GM19452 (cell line): ENCODE measurements at regions not wholly inside any gene's neighbourhood (a gene's known extent, or its start where the extent isn't known, plus 50 kb on each side); places are given as distances from the start of the nearest gene placed in this dataset.
"Not testable (repeated sequence)": the region's sequence is repeated elsewhere in the genome, so short reads cannot be mapped to it uniquely, and the experiment has no call there.

ENCODE experiments used
- ATAC-seq: cut with Tn5 transposase; IDR thresholded peaks from one replicate; pipeline ENCODE4 v1.9.1; 2021; ENCODE audit not compliant: unreplicated experiment

DNA sequence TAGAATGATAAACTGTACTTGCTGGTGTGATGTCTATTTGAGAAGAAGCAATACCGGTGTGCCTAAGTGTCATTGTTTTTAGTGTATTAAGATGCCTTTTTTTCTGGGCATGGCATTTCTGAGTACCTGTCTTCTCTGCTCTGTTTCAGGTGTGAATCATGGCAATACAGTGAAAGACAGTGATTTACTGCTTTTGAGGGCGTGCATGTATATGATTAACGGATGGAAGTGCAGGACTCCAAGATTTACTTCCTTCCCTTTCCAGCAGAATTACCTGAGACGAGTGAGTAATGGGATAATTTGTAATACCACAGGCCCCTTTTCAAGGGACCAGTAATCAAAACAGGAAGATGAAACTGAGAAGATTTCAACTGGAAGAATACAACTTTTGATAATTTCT is 315.8 kb downstream of the SOX4 start:
- no peak for ATAC-seq

DNA sequence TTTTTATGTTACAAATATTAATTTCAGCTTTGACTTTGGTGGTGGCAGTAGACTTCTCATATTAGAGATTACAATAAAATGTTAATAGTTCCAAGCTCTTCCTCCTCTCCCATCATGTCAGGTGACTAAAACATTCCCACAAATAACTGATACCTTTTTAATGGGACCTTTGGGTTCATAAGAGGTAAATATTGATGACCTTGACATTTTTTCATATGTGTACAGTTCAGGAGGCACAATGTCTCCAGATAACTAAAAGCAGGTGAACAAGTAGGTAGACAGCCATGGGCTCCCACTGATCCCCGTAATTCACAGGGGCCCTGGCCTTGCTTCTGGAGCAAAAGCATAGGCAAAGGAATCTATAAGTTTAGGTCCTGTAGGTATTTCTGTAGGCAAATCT is 317.7 kb downstream of the SOX4 start:
- ATAC-seq, result no peak

DNA sequence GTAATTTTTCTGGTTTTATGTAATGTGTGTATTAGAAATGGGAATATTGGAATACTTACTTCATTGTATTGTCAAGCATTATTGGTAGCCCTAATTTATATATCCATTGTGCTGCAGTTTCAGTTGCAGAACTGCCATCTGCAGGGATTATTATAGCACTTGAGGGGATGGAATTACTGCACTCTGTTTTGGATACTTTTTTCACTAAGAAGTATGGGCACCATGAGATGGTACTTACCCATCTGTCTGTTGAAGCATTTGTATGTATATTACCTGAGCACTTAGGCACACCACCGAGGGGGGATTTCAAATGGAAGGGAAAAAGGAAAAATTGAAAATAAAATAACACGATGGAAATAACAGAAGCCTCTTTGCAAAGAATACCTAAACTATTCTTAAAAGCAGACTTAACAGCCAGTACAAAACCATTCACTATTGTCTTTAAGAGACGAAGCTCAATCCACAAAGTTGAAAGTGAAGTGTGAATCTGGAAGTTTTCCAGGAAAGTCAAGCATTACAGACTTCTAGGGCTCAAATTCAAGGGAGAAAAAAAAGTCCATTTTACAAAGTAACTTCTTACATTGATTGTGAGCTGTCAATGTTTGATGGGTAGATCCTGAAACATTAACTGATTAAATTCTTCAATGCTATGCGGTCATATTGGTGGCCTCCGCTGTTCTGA is 318.7 kb downstream of the SOX4 start:
- no peak for ATAC-seq

DNA sequence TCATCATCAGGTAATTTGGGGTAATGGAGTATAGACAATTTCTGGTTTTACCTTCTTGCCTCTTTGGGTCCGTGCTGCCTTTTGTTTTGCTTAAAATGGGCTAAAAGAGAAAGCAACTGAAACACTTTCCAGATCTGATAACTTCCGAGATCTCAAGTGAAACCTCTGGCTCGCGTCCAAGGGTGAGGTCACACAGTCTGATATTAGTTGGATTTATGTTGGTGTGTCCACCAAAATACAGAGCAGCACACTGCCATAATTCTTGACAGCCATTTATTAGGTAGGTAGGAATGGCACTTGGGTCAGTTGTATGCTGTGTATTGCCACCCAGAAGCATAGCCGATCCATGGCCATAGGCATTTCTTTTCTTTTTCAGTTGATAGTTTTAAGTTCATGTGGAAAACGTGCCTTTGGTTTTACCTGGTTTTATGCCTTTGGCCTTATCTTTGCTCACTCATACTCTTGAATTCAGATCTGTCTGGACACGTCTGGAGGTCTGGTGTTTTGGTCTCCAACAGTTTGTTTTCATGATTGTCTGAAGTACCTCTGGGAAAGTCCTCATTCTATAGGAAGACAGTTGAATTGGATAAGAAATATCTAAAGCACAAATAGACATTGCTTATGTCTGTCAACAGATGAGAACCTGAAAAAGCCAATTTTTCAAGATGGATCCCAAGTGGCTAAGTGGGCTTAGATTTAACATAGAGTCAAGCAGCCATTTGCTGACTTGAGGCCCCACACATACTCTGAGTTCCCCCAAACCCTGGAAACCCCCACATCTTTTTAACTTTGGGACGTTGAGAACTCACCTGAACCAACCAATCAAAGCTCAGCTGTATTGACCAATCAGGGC is 320.8 kb downstream of the SOX4 start:
- no peak for ATAC-seq

DNA sequence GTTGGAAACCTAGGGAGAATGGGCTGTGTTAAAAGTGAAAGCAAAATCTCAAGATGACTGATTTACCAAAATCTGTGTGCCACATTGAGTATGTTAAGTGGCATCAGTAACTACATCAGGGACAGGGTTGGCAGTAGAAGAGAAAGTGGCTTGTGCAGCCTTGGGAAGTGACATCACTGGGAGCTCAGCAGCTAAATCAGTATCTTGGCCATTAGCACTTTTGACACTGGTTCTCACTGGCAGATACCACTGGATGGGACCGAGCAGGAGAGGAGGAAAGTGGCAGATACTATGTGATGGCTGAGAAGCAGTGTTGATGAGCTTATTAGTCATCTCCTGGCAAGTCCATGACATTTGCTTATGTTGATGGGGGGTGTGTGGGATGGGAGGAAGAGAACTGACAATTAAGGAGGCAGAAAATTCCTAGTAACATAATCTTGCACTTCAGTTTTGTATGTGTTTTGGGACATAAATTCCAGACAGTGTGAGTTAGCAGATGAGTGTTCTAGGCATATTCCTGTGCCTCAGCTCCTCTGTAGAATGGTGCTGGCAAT is 322.2 kb downstream of the SOX4 start:
- ATAC-seq, result no peak

DNA sequence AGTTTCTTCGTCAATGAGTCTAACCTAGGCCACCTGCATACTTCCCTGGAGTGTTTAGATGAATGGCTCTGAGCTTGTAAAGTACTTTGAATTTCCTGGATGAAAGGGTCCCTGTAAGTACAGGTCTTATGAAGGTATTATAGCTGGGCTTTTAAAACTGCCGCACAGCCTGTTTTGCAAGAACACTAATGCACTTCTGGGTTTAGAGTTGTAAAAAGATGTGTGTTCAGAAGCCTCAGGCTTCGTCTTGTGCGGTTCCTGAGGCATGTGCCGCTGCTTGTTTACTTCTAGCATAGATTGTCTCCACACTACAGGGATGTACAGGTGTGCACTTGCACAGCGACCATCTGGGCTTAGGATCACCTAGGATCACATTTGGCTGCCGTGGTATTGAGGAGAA is 324.5 kb downstream of the SOX4 start:
- ATAC-seq, result no peak

DNA sequence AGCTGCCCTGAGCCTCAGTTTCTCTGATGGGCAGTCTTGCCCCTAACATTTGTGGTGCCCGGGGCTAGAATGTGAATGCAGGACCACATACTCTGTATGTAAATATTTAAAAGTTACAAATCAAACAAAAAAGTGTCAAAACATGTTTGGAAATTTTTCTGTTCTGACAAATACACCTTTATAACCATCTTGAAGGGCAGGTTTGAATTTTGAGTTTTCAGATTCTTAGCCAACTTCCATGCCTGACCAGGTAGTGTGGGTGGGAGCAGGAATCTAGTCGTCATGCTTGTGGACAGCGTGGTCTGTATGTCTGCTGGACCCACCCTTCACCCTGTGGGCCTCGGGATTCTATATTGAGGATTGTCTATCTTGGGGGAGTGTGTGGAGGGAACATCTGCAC is 325.1 kb downstream of the SOX4 start:
- ATAC-seq, result no peak

DNA sequence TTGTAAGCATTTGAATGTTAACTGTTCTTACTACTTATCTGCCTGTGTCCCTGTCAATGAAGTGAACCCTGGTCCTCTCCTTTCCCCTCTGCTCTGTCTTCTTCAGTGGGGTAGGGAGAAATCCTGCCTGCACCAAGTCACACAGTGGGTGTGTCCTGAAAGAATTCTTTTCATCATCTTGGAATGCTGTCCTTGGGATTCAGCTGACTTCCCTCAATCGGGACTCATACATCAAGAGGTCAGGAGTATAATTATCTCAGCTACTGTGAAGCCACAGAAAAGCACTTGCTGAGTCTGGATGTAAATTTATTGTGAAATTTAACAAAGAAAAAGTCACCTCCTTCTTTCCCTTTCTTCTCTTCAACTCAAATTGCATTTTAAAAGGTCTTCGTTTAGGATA is 328.5 kb downstream of the SOX4 start:
- ATAC-seq, result no peak

DNA sequence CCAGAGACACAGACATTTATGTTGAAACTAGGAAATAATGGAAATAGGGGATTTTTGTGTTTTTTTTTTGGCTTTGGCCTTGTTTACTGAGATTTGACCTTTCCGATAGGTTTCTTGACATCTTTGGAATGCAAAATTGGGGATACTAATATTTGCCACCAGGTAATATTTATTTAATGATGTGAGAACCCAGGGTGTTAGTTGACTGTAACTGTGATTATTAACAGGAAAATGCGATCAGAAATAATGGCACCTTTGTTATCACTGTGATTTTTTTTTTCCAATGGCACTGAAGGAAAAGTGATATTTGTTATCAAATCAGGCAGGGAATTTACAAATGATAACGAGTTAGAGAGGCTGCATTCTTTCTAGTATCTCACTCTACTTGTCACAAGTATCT is 330.5 kb downstream of the SOX4 start:
- no peak for ATAC-seq

DNA sequence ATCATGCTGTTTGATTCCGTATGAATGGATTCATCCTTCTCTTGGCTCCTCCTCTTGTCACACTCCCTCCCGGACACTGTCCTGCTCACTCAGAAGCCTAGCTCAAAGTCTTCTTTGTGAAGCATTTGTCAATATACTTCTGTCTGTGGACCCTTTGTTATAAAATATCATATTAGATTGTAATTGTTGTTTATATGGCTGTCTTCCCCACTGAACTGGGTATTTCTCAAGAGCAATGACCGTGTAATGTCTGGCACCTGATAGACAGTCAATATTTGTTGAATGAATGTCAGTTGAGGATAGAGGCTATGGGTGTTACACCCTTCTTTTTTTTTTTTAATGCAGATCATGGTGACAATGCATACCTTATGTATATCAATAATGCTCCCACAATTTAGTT is 335.3 kb downstream of the SOX4 start:
- no peak for ATAC-seq

DNA sequence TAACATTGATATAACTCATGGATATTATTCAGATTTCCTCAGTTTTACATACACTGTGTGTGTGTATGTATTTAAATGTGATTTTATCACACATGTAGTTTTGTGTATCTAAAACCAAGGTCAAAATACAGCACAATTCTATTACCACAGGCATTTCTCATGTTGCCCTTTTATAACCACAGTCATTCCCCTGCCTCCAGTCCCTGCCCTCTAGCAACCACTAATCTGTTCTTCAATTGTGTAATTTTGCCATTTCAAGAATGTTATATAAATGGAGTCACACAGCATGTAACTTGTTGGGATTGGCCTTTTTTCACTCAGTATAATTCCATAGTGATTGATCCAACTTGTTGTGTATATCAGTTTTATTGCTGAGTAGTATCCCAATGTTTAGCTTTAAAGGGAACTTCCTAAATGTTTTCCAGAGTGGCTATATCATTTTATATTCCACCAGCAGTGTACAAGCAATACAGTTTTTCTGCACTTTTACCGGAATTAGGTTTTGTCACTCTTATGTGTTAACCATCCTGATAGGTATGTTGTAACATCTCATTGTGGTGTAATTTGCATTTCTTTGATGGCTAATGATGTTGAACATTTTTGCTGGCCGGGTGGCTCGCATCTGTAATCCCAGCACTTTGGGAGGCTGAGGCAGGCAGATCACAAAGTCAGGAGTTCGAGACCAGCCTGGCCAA is 338.2 kb downstream of the SOX4 start:
- ATAC-seq, result no peak

DNA sequence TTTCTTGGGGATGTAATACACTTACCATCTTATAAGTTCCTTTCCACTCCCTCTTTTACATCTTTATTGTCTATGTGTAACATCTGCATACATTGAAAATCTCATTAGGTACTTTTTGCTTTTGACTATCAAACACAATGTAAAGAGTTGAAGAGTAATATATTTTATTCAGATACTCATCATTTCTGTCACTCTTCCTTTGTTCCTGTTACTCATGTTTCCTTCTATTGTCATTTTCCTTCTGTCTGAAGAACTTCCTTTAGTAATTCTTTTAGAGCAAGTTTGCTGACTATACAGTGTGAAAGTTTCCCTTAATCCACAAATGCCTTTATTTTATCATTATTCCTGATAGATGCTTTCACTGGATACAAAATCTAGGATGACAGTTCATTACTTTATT is 339.8 kb downstream of the SOX4 start:
- no peak for ATAC-seq

DNA sequence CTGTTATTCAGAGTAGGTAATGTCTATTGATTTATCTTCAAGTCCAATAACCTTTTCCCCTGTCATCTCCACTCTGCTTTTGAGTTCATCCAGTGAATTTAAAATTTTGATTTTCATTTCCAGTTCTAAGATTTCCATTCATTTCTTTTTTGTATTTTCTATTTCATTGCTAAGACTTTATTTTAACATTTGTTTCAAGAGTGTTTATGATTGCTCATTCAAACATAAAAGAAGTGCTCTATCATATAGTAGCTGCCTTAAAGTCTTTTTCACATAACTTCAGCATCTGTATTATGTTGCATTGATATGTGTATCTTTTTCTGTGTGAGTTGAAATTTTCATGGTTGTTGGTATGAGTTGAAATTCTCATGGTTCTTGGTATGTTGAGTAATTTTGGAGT is 341.6 kb downstream of the SOX4 start:
- no peak for ATAC-seq

DNA sequence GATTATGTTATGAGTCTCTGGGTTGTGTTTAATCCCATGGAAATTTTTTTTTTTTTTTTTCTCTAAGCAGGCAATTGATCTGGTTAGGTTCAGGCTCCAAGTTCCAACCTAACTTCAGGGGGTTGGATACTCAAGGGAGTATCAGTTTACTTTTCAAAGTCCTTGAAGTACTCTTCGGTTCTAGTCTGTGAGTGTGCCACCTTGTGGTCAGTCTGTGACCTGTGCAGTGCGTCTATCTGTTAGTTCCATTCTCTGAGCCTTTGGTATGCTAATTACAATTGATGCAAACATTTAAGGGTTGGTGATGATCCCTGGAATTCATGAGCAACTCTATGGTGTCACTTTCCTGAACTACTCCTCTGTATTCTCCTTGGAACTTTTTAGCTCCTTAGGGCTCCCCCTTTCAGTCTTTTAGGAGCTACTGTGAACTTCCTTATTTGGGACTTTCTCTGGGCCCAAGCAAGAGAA is 342.0 kb downstream of the SOX4 start:
- no peak for ATAC-seq

DNA sequence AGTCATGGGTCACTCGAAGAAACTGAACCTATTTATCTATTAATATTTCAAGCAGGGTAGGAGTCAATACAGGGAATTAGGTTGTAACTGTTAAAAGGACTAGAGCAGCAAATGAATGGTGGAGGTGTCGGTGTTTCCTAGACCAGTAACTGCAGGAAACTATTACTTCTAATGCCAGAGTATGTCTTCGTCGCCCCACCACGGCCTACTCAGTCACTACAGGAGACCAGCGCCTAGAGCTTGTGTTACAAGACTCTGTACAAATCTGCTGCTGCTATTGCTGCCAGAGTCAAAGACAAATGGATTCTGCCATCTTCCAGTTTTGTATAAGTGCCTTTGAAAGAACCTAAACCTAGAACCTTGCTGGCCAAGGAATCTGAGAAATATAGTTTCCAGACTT is 343.9 kb downstream of the SOX4 start:
- ATAC-seq, result no peak

DNA sequence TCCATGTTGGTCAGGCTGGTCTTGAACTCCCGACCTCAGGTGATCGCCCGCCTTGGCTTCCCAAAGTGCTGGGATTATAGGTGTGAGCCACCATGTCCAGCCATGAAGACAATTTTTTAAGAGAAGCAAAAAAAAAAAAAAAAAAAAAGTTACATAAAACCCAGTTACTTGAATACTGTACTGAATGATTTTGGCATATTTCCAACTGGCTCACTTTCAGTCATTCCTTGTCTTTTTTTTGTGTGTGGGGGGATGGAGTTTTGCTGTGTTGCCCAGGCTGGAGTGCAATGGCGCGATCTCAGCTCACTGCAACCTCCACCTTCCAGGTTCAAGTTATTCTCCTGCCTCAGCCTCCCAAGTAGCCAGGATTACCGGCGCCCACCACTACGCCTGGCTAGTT is 345.5 kb downstream of the SOX4 start:
- ATAC-seq, result not testable (repeated sequence)

DNA sequence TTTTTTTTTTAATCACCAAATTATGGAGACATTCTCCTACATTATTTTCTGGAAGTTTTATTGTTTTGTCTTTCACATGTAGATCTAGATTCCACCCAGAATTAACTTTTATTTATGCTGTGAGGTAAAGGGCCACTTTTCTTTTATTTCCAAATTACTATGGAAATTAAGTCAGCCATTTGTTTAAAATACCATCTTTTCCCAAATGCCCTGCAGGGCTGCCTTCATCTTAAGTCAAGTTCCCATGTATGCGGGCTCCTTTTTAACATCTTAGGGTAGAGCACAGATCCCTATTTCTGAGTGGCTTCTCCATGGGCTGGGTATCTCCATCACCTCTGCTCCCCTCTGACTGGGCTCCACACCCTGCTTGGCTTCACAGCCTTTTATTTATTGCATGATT is 348.4 kb downstream of the SOX4 start:
- ATAC-seq, result no peak

DNA sequence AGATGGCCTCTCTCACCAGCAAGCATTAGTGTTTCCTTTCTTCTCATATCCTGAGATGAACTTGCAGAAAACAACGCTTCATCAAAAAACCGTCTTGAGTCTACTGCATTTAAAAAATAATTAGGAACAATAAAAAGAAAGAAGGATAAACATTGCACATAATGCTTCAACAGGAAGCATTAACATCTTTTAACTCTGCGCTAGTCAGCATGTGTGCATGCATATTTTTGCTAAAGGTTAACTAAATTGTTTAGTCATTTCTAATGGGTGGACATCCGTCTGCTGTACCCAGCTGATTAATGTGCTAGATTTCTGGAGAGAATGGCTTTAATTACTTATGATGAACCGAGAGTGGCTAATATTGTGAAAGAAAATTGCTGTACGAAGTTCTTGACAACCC is 349.3 kb downstream of the SOX4 start:
- ATAC-seq, result no peak

DNA sequence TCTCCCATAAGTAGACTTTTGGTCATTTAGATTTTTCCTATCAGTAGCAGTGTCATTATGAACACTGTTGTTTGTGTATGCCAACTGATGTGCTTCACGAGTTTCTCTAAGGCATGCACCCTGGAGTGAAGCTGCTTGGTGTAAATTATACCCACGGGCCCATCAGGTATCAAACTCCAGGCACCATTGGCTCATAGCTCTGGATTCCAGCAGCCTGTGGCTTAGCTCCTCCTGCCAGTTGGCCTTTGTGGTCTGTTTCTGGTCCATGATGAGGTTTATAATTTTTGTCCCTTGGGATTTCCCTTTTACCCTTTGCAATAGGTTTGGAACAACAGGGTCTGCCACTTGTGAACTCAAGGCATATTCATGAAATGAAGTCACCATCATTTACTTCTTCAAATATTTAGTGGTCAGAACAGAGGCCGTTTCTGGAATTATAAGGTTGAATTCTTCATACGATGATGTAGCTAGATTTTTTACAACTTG is 350.5 kb downstream of the PRL start:
- ATAC-seq, result no peak

DNA sequence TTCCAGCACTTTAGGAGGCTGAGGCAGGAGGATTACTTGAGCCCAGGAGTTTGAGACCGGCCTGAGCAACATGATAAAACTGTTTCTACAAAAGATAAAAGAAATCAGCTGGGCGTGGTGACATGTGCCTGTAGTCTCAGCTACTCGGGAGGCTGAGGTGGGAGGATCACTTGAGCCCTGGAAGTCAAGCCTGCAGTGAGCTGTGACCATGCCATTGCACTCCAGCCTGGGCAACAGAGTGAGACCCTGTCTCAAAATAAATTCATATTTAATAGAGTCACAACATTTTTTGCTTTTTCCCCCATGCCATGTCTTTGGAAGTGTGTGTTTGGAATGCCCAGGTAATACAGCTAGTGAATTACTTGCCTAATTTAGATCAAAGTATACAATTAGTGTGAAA is 349.6 kb downstream of the PRL start:
- ATAC-seq, result not testable (repeated sequence)

DNA sequence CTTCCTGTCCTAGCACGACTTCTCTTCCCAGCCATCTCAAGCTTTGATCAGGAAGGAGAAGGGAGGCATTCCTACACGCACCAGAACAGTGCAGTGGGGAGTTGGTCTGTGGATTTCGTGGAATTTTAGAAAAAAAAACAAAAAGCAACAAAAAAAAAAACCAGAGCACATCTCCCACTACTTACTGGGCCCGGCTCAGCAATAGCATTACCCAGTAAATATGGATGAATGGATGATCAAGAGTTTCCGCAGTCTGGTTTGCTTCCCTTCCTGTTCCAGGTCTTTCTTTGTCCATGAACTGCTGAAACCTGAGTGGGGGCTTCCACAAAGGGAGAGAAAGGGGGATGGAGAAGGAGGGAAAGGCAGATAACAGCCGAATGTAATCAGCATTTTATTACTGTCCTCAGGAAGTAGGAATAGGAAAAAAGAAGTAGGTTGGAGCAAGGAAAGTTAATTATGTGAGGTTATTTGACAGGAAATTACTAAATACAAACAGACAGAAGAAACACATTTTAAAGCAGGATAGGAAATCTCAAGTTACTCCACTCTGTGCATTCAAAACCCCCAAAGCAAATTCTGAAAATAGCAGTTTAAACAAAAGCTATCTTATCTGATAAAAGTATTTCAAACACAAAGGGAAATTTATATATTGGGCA is 349.0 kb downstream of the PRL start:
- ATAC-seq, result no peak
